Transverse colon (tissue), 3 donors: ENCODE measurements at regions not wholly inside any gene's neighbourhood (a gene's known extent, or its start where the extent isn't known, plus 50 kb on each side); places are given as distances from the start of the nearest gene placed in this dataset.

Experiments
- EP300 ChIP-seq: sonication (generic); formaldehyde crosslinking; IDR thresholded peaks from one replicate; pipeline ENCODE4 v1.6.1; 2017; ENCODE audit warnings: antibody characterized with exemption, low read depth
- POLR2A ChIP-seq: fragments of 450-650 bp; IDR thresholded peaks from one replicate; pipeline ENCODE4 v1.6.1; 2016; ENCODE audit warnings: antibody characterized with exemption, mild to moderate bottlenecking, moderate library complexity
- TF ChIP-seq, protein P1 (sequence below), 5 experiments: fragments of 200-600 bp in 3 of 5; fragments of 450-650 bp in 2 of 5; sonication (generic) in 3 of 5; IDR thresholded peaks; 1 replicate in 2 of 5; 2 replicates in 3 of 5; pipeline ENCODE4 v1.5.1; 2016 to 2017; ENCODE audit warnings: antibody characterized with exemption in 5 of 5, inconsistent platforms in 3 of 5, mild to moderate bottlenecking in 2 of 5, moderate library complexity in 1 of 5

DNA sequence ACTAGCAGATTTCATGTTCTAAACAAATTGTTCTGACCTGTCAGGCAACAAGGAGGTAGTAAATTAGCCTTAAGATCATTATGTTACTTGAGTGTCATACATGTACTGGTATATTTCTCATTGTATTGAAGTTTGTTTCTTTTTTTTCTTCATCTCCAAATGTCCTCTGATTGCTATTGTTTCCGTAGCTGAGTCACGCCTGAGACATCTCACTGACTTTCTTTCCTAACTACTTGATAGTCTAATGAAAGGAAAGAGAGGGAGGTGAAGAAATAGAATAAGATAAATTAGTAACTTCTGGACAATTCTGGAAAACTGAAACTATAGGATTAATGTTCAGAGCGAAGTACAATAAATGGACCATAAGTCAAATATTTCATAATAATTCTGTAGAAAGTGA, 1049.9 kb downstream of the TSN start:
- TF ChIP-seq, protein P1, sequence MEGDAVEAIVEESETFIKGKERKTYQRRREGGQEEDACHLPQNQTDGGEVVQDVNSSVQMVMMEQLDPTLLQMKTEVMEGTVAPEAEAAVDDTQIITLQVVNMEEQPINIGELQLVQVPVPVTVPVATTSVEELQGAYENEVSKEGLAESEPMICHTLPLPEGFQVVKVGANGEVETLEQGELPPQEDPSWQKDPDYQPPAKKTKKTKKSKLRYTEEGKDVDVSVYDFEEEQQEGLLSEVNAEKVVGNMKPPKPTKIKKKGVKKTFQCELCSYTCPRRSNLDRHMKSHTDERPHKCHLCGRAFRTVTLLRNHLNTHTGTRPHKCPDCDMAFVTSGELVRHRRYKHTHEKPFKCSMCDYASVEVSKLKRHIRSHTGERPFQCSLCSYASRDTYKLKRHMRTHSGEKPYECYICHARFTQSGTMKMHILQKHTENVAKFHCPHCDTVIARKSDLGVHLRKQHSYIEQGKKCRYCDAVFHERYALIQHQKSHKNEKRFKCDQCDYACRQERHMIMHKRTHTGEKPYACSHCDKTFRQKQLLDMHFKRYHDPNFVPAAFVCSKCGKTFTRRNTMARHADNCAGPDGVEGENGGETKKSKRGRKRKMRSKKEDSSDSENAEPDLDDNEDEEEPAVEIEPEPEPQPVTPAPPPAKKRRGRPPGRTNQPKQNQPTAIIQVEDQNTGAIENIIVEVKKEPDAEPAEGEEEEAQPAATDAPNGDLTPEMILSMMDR (IDR thresholded peaks at IDR 0.05): no peak
- no peak for TF ChIP-seq POLR2A
- TF ChIP-seq EP300: no peak
